ENCODE measurements at regions not wholly inside any gene's neighbourhood (a gene's known extent, or its start where the extent isn't known, plus 50 kb on each side); places are given as distances from the start of the nearest gene placed in this dataset.

GRCh38 chr16:35344012-35344762, 1884.8 kb downstream of the TP53TG3F start:
- H3K27ac ChIP-seq = no peak overlapping the region
- no peaks in the 10 kb centered on the region for H3K36me3 ChIP-seq
- no peaks in the 10 kb centered on the region for H3K27me3 ChIP-seq
- peaks cover 0 to 13% (median 5%) of the 10 kb centered on the region in 4 donors for H3K9me3 ChIP-seq
- DNase-seq (peak in 1 of 2 donors; percentile 65), ATAC-seq (ENCODE audit: low FRiP score in 2 of 2) (no peak)
- H3K4me1 ChIP-seq = no peaks in the 10 kb centered on the region
- WGBS, 2 donors = 70 to 74% methylated on average over 39 to 41 of the region's 41 CpGs
- TF ChIP-seq POLR2AphosphoS5 (IDR thresholded peaks at IDR 0.05) = no peak
- no peak for TF ChIP-seq CTCF (IDR thresholded peaks at IDR 0.05)
- TF ChIP-seq EP300 (IDR thresholded peaks at IDR 0.05) = no peak
- TF ChIP-seq POLR2A (IDR thresholded peaks at IDR 0.05) = no peak
- H3K4me3 ChIP-seq = no peak overlapping the region

GRCh38 chr16:35352431-35352830, 1893.0 kb downstream of the TP53TG3F start:
- TF ChIP-seq POLR2AphosphoS5 (IDR thresholded peaks at IDR 0.05) = no peak
- Histone ChIP-seq H3K27ac (no peak overlapping the region), H3K36me3 (no peaks in the 10 kb centered on the region), H3K4me3 (no peak overlapping the region), H3K4me1 (no peaks in the 10 kb centered on the region), H3K27me3 (no peaks in the 10 kb centered on the region), H3K9me3 (peaks cover 0 to 3% (median 0%) of the 10 kb centered on the region in 4 donors)
- ATAC-seq (ENCODE audit: low FRiP score in 2 of 2) (no peak), DNase-seq (peak in 1 of 2 donors; percentile 73)
- WGBS, 2 donors = 45 to 54% methylated on average over 9 to 29 of the region's 29 CpGs

- no peaks in the 10 kb centered on the region for H3K27me3 ChIP-seq
- WGBS, 2 donors = 38 to 68% methylated on average over 1 to 3 of the region's 3 CpGs
- H3K27ac ChIP-seq = no peak overlapping the region
Observed at GRCh38 chr16:35363510-35363909, 1904.1 kb downstream of the TP53TG3F start.

GRCh38 chr16:35364263-35364662, 1904.9 kb downstream of the TP53TG3F start:
- H3K27me3 ChIP-seq = no peaks in the 10 kb centered on the region
- no peak overlapping the region for H3K27ac ChIP-seq
- H3K36me3 ChIP-seq = no peaks in the 10 kb centered on the region
- TF ChIP-seq CTCF (IDR thresholded peaks at IDR 0.05) = no peak
- TF ChIP-seq POLR2A (IDR thresholded peaks at IDR 0.05) = no peak
- no peak for TF ChIP-seq POLR2AphosphoS5 (IDR thresholded peaks at IDR 0.05)
- no peak for TF ChIP-seq EP300 (IDR thresholded peaks at IDR 0.05)
- no peak for ATAC-seq (ENCODE audit: low FRiP score in 2 of 2)
- no peak for DNase-seq
- H3K4me1 ChIP-seq = no peaks in the 10 kb centered on the region
- H3K4me3 ChIP-seq = no peak overlapping the region
- no peaks in the 10 kb centered on the region for H3K9me3 ChIP-seq

More at GRCh38 chr16:35363510-35363909, 1904.1 kb downstream of the TP53TG3F start:
- no peak for ATAC-seq (ENCODE audit: low FRiP score in 2 of 2)
- Histone ChIP-seq H3K36me3 (no peaks in the 10 kb centered on the region), H3K9me3 (no peaks in the 10 kb centered on the region), H3K4me3 (no peak overlapping the region), H3K4me1 (no peaks in the 10 kb centered on the region)
- no peak for DNase-seq
- TF ChIP-seq POLR2AphosphoS5 (IDR thresholded peaks at IDR 0.05) = no peak
- no peak for TF ChIP-seq EP300 (IDR thresholded peaks at IDR 0.05)
- TF ChIP-seq POLR2A (IDR thresholded peaks at IDR 0.05) = no peak
- TF ChIP-seq CTCF (IDR thresholded peaks at IDR 0.05) = no peak

GRCh38 chr16:35365675-35366074, 1906.3 kb downstream of the TP53TG3F start:
- H3K36me3 ChIP-seq = no peaks in the 10 kb centered on the region

More at GRCh38 chr16:35365675-35366074, 1906.3 kb downstream of the TP53TG3F start:
- H3K9me3 ChIP-seq = no peaks in the 10 kb centered on the region
- ATAC-seq (ENCODE audit: low FRiP score in 2 of 2) = no peak
- H3K27me3 ChIP-seq = no peaks in the 10 kb centered on the region
- H3K4me3 ChIP-seq = no peak overlapping the region
- TF ChIP-seq POLR2AphosphoS5 (IDR thresholded peaks at IDR 0.05) = no peak
- TF ChIP-seq CTCF (IDR thresholded peaks at IDR 0.05) = no peak
- TF ChIP-seq EP300 (IDR thresholded peaks at IDR 0.05) = no peak
- TF ChIP-seq POLR2A (IDR thresholded peaks at IDR 0.05) = no peak
- no peaks in the 10 kb centered on the region for H3K4me1 ChIP-seq
- DNase-seq = no peak
- WGBS, 2 donors = 57% methylated on average over 2 of the region's 2 CpGs
- H3K27ac ChIP-seq = no peak overlapping the region
